ENCODE measurements at regions not wholly inside any gene's neighbourhood (a gene's known extent, or its start where the extent isn't known, plus 50 kb on each side); places are given as distances from the start of the nearest gene placed in this dataset.
"Not testable (repeated sequence)": the region's sequence is repeated elsewhere in the genome, so short reads cannot be mapped to it uniquely, and the experiment has no call there.

DNA sequence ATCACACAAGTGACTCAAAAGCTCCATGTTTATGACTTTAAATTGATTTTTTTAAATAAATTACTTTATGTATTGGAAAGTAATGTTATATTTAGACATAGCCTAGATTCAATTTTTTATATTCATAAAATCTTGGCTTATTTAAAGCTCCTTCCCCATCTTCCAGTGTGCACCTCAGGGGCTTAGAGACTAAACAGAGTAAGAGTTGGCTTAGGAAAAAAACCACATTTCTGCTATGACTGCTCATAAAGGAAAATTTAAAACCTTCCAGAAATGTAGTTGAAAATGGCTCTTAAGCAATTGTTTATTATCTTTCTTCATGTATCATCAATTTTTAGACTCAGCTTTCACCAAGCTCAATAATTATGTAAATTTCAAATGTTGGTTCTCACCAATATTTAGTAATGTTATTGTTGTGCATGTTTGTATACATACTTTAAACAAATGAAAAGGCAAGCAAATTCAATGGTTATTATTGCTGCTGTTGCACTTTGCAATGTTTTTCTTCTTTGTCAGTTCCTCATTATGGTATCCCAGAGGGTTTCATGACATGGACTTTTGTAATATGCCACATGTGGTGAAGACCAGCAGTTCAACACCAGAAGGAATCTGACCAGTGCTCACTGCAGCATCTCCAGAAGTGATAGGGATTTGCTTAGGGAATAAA lies 700.1 kb upstream of the ANKRD30A start:
- DNase-seq: no peak

DNA sequence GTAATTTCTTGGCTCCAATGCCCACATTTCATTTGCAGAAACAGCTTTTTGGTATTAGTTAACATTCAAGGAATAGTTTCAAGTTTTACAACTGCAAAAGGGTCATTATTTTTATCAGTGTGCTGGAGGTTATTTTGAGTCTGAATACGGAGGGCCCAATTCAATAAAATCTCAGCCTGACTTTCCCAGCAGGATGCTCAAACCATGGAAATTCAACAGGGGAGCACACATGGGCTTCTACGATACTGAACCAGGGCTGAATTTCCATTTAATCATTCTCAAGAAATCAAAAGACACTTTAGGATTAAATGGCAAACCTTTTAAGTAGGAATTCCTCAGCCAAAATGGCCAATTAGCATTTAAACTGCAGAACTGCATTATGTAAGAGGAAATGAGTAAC lies 700.9 kb upstream of the ANKRD30A start:
- DNase-seq: no peak

DNA sequence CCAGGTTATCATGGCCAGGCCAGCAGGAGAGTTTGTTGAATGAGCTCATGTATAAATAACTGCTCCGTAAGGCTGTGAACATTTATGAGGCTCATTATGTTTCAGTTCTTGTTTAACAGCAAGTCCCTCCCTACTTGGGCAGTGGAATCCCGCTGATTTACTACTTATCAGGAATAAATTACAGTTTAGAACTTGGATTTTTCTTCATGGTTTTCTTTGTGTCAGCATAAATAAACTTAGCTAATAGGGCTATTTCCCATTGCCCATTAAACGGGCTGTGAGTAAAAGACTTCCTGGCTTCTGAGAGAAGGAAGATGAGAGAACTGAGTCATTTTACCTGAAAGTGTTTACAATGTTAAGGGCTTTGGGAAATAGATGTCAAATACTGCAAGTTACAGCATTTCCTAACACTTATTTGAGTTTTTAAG lies 701.6 kb upstream of the ANKRD30A start:
- DNase-seq: no peak

DNA sequence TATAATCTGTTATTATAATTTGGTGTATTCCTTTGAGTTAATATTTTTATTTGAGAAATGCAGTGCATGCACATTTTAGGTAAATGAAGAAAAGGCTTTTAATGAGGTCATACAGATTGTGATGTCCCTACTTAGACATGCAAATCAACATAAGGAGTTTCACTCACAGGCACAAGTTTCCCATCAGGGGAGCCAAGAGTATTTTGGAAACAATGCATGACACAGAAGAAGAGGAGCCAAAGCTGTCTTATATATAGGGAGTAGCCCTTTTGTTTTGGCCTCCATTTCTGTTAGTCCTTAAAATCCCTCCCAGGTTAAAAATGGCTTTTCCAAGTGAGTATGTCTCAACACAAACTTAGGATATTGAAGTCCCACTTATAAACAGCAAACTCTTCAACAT lies 703.4 kb upstream of the ANKRD30A start:
- no peak for DNase-seq

- no peak for DNase-seq
Observed at GRCh38 chr10:36416513-36416912, 708.9 kb upstream of the ANKRD30A start.

DNA sequence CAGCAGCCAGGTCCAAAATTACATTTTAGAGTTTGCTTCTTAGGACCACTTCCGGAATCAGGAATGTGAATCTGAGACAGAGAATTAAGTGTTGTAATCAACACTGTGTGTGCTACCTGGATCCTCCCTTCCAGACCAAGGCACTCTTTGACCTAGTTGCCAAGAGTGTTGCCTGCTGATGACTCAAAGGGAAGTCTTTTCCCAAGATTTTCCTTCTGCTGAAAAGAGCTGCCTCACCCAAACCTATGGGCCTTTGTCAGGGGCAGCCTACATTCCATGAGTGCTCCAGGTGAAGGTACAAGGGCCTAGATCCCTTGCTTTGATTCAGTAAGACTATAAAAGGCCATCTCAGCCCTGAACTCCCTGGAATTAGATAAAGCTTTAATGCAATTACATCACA lies 712.5 kb upstream of the ANKRD30A start:
- no peak for DNase-seq

DNA sequence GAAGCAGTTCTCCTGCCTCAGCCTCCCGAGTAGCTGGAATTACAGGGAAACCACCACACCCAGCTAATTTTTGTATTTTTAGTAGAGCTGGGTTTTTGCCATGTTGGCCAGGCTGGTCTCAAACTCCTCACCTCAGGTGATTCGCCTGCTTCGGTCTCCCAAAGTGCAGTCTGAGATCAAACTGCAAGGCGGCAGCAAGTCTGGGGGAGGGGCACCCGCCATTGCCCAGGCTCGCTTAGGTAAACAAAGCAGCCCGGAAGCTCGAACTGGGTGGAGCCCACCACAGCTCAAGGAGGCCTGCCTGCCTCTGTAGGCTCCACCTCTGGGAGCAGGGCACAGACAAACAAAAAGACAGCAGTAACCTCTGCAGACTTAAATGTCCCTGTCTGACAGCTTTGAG lies 725.2 kb upstream of the ANKRD30A start:
- DNase-seq: not testable (repeated sequence)

DNA sequence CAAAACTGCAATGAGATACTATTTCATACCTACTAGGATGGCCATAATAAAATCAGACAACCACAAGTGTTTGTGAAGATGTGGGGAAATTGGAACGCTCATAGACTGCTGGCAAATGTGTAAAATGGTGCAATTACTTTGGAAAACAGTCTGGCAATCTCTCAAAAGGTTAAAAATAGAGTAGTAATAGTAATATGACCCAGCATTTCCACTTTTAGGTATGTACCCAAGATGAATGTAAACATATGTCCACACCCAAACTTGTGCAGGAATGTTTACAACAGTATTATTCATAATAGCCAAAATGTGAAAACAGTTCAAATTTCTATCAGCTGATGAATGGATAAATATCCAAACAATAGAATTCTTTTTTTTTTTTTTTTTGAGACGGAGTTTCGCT lies 731.6 kb upstream of the ANKRD30A start:
- no peak for DNase-seq

- no peak for DNase-seq
Observed at GRCh38 chr10:36391405-36391804, 734.0 kb upstream of the ANKRD30A start.

GRCh38 chr10:36390221-36390620 lies 735.2 kb upstream of the ANKRD30A start:
- DNase-seq: no peak

GRCh38 chr10:36388166-36388565 lies 737.2 kb upstream of the ANKRD30A start:
- no peak for DNase-seq

- DNase-seq: no peak
Observed at GRCh38 chr10:36385693-36386092, 739.7 kb upstream of the ANKRD30A start.

DNA sequence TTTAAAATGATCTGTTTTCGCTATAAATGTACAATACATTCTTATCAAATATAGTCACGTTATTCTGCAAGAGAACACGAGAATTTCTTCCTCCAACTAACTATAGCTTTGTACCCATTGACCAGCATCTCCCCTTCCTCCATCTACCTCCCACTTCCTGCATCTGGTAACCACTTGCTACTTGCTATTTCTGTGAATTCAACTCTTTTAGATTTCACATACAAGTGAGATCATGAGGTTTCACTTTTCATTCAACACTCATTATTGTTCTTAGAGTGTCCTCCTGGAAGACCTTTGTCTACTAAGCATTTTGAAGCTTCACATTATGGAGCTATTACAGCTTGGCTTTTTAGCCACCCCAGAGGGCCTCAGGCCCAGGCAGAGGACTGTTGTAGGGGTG lies 741.3 kb upstream of the FZD8 start:
- DNase-seq: no peak

GRCh38 chr10:36381748-36382147 lies 739.7 kb upstream of the FZD8 start:
- DNase-seq: no peak

GRCh38 chr10:36380538-36380937 lies 738.4 kb upstream of the FZD8 start:
- no peak for DNase-seq

GRCh38 chr10:36375107-36375506 lies 733.0 kb upstream of the FZD8 start:
- DNase-seq: no peak

DNA sequence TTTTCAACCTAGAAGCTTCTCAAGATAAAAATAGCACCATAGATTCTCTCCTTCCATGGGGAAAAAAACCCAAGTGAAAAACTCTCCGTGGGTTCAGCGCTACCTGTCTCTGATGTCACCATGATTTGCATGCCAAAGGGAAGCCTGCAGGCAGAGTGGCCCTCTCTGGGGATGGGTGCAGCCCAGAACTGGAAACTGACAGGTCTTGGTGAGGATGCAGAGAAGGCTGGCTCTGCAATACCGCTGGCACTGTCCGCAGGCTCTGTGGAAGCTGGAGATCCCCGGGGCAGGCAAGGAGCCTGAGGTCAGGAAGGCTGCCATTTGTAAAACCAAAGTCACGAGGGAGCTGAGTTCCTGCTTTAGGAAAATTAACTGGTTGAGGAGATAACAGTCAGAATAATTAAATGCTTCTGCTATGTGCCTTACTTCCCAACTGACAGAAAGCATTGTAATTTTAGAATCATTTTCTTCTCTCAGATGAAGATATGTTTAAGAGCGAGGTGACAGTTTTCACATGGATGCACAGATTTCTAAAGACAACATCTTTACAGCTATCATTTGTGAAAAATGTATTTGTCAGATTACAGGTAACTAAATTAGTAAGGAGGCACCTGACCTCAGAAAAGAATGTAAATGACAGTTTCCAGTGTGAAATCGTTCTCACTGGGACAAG lies 731.5 kb upstream of the FZD8 start:
- DNase-seq: no peak

DNA sequence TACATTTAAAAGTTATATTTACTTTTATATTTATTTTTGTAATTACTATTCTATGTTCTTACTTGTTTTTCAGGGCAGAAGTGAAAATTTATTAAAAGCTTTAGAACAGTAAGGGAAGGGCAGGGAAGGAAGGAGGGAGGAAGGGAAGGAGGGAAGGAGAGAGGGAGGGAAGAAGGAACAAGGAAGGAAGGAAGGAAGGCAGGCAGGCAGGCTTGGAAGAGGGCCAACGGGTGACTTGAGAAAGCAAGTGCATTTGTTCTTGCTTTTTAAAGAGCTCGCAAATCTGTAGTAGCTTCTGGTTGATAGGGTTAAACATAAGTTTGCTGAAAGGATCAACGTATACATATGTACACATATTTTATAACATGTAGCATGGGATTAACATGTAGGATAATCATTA lies 725.3 kb upstream of the FZD8 start:
- DNase-seq: no peak

DNA sequence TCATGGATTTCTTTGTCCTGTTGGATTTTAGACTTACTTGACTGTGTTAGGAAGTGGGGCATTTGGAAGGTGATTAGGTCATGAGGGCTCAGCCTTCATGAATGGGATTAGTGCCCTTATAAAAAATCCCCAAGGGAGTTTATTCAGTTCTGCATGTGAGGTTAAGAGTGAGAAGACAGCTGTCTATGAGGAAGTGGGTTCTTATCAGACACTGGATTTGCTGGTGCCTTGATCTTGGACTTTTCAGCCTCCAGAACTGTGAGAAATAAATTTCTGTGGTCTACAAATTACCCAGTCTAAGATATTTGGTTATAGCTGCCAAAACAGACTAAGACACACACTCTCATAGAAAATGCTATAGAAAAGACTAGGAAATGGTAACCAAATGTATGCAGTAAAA lies 724.7 kb upstream of the FZD8 start:
- no peak for DNase-seq

DNA sequence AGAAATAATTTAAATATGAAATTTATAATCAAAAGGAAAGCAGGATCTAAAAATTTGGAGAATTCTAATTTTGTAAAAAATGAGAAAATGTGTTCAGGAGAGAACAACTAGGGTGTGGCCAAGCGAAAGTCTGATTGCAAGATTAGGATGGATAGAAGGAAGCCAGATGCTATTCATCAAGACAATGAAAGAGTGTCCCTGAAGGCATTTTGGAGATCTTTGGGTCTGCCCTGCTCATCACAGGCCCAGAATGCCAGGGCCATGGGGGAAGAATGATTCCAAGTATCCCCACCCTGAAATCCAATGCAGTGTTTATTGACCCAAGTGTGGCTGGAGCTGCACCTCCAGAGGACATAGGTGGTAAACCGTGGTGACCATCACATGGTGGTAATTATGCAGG lies 724.0 kb upstream of the FZD8 start:
- DNase-seq: no peak

DNA sequence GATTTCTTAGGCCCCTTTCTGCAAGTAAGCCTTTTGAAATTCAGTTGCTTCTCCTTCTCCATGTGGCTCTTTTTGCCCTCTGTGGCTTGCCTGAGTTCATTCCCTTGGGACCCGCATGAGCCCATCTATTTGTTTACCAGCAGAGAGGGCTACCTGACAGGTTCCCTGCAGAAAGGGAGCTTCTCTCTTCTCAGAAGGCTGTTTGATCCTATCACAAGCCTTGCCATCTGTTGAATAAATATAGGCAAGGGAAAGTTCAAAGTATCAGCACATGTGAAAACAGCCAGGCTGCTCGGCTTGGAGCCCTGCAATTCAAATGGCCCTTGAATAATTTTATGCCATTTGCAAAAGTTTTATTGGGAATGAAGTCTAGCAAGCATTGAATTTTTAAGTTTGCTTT lies 720.2 kb upstream of the FZD8 start:
- no peak for DNase-seq

DNA sequence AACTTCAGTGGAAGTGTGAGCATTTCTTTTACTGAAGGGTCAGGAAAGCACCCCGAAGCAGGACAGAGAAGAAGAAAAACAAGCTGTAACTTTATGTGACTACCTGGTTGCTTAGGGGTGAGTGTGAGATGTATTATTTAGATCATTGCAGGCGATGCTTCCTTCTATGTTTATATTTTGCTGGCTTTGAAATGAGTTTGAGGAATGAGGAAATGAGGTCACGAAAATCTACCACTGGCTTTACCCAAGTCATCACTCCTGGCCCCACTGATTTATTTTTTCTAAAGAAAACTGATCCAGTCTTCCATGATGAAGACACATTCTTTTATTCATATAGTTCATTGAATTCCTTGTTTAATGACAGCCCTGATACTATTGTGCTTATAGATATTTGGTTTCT lies 716.6 kb upstream of the FZD8 start:
- DNase-seq: no peak

DNA sequence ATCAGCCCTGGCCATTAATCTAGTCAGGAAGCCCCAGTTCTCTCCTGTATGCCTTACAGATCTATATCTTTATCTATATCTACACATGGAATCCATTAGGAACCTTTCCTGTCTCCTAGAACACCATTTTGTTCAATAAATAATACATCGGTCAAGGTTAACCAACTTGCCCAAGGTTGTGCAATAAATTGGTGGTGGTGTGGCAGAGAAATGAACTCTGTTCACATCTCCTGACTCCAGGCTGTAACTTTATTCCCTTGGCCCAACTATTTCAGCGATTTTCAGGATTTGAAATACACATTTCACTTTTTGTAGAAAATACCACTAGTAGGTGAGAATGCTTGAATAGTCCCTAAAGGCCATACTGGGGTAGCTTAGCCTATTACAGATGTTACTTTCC lies 712.5 kb upstream of the FZD8 start:
- DNase-seq: no peak

DNA sequence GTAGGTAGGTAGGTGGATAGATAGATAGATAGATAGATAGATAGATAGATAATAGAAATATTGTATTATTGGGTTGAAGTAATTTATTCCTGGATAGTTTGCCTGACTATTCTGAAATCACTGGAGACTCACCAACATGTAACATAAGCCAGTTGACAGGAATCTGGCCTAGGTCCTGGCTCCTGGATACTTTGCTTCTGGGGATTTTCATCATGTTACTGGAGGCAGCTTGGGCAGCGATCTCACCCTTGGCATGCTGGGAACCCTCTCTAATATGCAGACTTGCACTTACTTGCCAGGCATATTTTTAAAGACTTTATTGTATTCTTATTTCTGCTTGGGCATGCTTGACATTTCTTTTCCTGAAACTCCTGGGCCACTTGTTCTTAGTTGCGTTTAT lies 709.1 kb upstream of the FZD8 start:
- DNase-seq: no peak

DNA sequence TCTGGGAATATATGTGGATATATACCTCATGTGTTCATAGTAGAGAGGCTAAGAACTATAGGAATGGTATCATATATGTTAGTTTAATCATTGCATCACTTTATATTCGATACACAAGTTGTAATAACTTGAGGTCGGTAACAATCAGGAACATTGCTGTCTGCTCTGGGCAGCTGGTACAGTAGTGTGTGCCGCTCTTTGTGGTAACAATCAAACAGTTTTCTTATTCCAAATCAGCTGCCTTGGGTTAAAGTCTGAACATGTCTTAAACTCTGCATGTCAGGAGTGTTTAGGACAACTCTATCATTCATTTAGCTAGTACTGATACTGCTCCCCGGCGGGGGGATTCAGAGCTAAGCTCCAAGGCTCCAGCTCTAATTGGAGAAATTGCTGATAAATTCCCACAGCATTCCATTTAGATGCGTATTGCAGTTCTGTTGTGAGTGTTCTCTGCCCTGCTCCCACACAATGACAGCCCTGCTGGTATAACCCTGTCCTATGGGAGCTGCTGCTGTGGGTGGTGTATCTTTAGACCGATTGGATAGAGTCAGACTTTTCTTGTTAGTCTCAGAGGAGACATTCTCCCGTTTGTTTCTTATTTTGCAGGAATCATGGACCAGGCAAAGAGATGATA lies 707.5 kb upstream of the FZD8 start:
- DNase-seq: no peak
